ENCODE measurements at regions not wholly inside any gene's neighbourhood (a gene's known extent, or its start where the extent isn't known, plus 50 kb on each side); places are given as distances from the start of the nearest gene placed in this dataset.

- TF ChIP-seq SIN3A (IDR thresholded peaks at IDR 0.05; ENCODE audit: borderline replicate concordance, insufficient read depth, low read length) (no peak), POLR2AphosphoS5 (IDR thresholded peaks at IDR 0.05; ENCODE audit: low read depth, low read length) (no peak), FOXP2 (optimal IDR thresholded peaks at IDR 0.05; ENCODE audit: borderline replicate concordance, extremely low read depth, extremely low read length, insufficient read depth) (no peak), TAF1 (IDR thresholded peaks at IDR 0.05; ENCODE audit: borderline replicate concordance, insufficient read depth, low read length) (no peak), REST (IDR thresholded peaks at IDR 0.05; ENCODE audit: insufficient read depth in 1 of 2, low read depth in 2 of 2, low read length in 2 of 2) (no peak)
Measured at GRCh38 chr18:55857956-55858355, 270.0 kb upstream of the TCF4 start.

- TF ChIP-seq POLR2AphosphoS5 (IDR thresholded peaks at IDR 0.05; ENCODE audit: low read depth, low read length): no peak
- TF ChIP-seq REST (IDR thresholded peaks at IDR 0.05; ENCODE audit: insufficient read depth in 1 of 2, low read depth in 2 of 2, low read length in 2 of 2): no peak
- no peak for TF ChIP-seq TAF1 (IDR thresholded peaks at IDR 0.05; ENCODE audit: borderline replicate concordance, insufficient read depth, low read length)
- no peak for TF ChIP-seq FOXP2 (optimal IDR thresholded peaks at IDR 0.05; ENCODE audit: borderline replicate concordance, extremely low read depth, extremely low read length, insufficient read depth)
Measured at GRCh38 chr18:55857409-55857808, 269.4 kb upstream of the TCF4 start.

- no peak for TF ChIP-seq SIN3A (IDR thresholded peaks at IDR 0.05; ENCODE audit: borderline replicate concordance, insufficient read depth, low read length)
- no peak for TF ChIP-seq POLR2AphosphoS5 (IDR thresholded peaks at IDR 0.05; ENCODE audit: low read depth, low read length)
- TF ChIP-seq TAF1 (IDR thresholded peaks at IDR 0.05; ENCODE audit: borderline replicate concordance, insufficient read depth, low read length): no peak
- TF ChIP-seq FOXP2 (optimal IDR thresholded peaks at IDR 0.05; ENCODE audit: borderline replicate concordance, extremely low read depth, extremely low read length, insufficient read depth): no peak
- no peak for TF ChIP-seq REST (IDR thresholded peaks at IDR 0.05; ENCODE audit: insufficient read depth in 1 of 2, low read depth in 2 of 2, low read length in 2 of 2)
Measured at GRCh38 chr18:55856679-55857078, 268.7 kb upstream of the TCF4 start.

GRCh38 chr18:55856229-55856628 is 268.2 kb upstream of the TCF4 start:
- no peak for TF ChIP-seq FOXP2 (optimal IDR thresholded peaks at IDR 0.05; ENCODE audit: borderline replicate concordance, extremely low read depth, extremely low read length, insufficient read depth)
- TF ChIP-seq POLR2AphosphoS5 (IDR thresholded peaks at IDR 0.05; ENCODE audit: low read depth, low read length): no peak
- TF ChIP-seq SIN3A (IDR thresholded peaks at IDR 0.05; ENCODE audit: borderline replicate concordance, insufficient read depth, low read length): no peak
- no peak for TF ChIP-seq REST (IDR thresholded peaks at IDR 0.05; ENCODE audit: insufficient read depth in 1 of 2, low read depth in 2 of 2, low read length in 2 of 2)
- no peak for TF ChIP-seq TAF1 (IDR thresholded peaks at IDR 0.05; ENCODE audit: borderline replicate concordance, insufficient read depth, low read length)

- TF ChIP-seq TAF1 (IDR thresholded peaks at IDR 0.05; ENCODE audit: borderline replicate concordance, insufficient read depth, low read length) (no peak), SIN3A (IDR thresholded peaks at IDR 0.05; ENCODE audit: borderline replicate concordance, insufficient read depth, low read length) (no peak), POLR2AphosphoS5 (IDR thresholded peaks at IDR 0.05; ENCODE audit: low read depth, low read length) (no peak), REST (IDR thresholded peaks at IDR 0.05; ENCODE audit: insufficient read depth in 1 of 2, low read depth in 2 of 2, low read length in 2 of 2) (no peak)
Measured at GRCh38 chr18:55853268-55853667, 265.3 kb upstream of the TCF4 start.

Measured in PFSK-1 (cell line).